DND-41 (cell line): ENCODE measurements at regions not wholly inside any gene's neighbourhood (a gene's known extent, or its start where the extent isn't known, plus 50 kb on each side); places are given as distances from the start of the nearest gene placed in this dataset.

Source experiments
- EZH2 ChIP-seq: IDR thresholded peaks from 3 replicates; pipeline ENCODE4 v1.6.1; 2012; ENCODE audit warnings: borderline replicate concordance, low read depth, mild to moderate bottlenecking, moderate library complexity, low read length, inconsistent platforms; ENCODE audit not compliant: severe bottlenecking
- TF ChIP-seq, protein P1 (sequence below): IDR thresholded peaks from 2 replicates; pipeline ENCODE4 v1.5.1; 2012; ENCODE audit warnings: borderline replicate concordance, low read length, moderate library complexity, mild to moderate bottlenecking; ENCODE audit not compliant: poor library complexity, severe bottlenecking; ENCODE audit errors: extremely low read depth

DNA sequence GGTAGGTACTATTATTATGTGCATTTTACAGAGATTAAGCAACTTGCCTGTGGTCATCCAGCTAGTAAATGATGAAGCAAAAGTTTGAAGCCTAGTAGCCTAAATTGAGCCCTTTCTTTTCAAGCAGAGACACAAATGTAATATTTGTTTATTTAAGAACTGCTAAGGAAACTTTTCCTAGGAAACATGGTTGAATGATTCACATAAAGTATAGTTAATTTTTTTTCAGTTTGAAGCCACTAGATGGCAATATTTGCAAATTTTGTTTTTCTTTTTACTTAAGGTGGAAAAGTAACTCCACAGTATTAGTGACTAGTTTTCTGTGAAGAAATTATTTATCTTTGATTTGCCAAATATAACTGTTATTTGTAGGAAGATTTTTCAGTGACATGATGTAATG, 52.8 kb upstream of the ANKRD17 start:
- TF ChIP-seq, protein P1, sequence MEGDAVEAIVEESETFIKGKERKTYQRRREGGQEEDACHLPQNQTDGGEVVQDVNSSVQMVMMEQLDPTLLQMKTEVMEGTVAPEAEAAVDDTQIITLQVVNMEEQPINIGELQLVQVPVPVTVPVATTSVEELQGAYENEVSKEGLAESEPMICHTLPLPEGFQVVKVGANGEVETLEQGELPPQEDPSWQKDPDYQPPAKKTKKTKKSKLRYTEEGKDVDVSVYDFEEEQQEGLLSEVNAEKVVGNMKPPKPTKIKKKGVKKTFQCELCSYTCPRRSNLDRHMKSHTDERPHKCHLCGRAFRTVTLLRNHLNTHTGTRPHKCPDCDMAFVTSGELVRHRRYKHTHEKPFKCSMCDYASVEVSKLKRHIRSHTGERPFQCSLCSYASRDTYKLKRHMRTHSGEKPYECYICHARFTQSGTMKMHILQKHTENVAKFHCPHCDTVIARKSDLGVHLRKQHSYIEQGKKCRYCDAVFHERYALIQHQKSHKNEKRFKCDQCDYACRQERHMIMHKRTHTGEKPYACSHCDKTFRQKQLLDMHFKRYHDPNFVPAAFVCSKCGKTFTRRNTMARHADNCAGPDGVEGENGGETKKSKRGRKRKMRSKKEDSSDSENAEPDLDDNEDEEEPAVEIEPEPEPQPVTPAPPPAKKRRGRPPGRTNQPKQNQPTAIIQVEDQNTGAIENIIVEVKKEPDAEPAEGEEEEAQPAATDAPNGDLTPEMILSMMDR: peak; percentile 59
- no peak for TF ChIP-seq EZH2
